ENCODE measurements at regions not wholly inside any gene's neighbourhood (a gene's known extent, or its start where the extent isn't known, plus 50 kb on each side); places are given as distances from the start of the nearest gene placed in this dataset.
A peak's percentile ranks its signal among the peaks of the same experiment; 100 is the strongest.

DNA sequence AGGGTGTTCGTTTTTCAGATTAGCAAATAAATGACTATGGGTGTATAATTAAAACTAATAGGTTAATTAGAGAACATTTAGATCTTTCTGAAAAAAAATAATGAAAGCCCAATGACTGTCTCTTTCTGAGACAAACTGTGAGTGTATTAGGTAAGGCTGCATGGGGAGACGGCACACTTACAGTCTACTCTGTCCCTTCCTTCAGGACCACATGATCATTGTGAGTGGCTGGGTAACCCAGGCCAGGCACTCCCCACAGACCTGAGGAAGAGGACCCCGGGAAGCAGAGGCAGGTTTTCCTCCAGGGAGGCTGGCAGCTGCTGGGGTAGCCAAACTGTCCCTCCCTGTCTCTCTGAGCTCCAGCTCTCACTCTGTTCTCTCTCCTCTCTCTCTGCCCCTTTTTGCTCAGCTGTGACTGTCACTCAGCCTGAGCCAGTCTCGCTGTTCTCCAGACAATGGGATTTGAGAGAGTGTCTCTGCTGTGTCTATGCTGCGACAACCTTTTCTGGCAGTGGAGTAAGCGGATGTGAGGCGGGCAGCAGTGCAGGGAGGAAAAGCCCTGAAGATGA is 83.1 kb upstream of the NCAM1 start:
- DNase-seq, result no peak
- intact Hi-C loops (cut with DNase I), result no loop called here
- H3K27ac ChIP-seq, result no peak overlapping the region
- no peaks in the 10 kb centered on the region for H3K36me3 ChIP-seq
- 41 to 75% methylated on average over 3 to 6 of the region's 7 CpGs for WGBS, 2 donors
- H3K4me1 ChIP-seq, result peaks cover 0 to 17% (median 0%) of the 10 kb centered on the region in 3 donors
- peaks cover 0 to 36% (median 0%) of the 10 kb centered on the region in 4 donors for H3K27me3 ChIP-seq
- no peaks in the 10 kb centered on the region for H3K9me3 ChIP-seq
- no peak for TF ChIP-seq POLR2A (IDR thresholded peaks at IDR 0.05)
- TF ChIP-seq, protein P1, sequence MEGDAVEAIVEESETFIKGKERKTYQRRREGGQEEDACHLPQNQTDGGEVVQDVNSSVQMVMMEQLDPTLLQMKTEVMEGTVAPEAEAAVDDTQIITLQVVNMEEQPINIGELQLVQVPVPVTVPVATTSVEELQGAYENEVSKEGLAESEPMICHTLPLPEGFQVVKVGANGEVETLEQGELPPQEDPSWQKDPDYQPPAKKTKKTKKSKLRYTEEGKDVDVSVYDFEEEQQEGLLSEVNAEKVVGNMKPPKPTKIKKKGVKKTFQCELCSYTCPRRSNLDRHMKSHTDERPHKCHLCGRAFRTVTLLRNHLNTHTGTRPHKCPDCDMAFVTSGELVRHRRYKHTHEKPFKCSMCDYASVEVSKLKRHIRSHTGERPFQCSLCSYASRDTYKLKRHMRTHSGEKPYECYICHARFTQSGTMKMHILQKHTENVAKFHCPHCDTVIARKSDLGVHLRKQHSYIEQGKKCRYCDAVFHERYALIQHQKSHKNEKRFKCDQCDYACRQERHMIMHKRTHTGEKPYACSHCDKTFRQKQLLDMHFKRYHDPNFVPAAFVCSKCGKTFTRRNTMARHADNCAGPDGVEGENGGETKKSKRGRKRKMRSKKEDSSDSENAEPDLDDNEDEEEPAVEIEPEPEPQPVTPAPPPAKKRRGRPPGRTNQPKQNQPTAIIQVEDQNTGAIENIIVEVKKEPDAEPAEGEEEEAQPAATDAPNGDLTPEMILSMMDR (IDR thresholded peaks at IDR 0.05), result no peak
- no peak overlapping the region for H3K4me3 ChIP-seq

DNA sequence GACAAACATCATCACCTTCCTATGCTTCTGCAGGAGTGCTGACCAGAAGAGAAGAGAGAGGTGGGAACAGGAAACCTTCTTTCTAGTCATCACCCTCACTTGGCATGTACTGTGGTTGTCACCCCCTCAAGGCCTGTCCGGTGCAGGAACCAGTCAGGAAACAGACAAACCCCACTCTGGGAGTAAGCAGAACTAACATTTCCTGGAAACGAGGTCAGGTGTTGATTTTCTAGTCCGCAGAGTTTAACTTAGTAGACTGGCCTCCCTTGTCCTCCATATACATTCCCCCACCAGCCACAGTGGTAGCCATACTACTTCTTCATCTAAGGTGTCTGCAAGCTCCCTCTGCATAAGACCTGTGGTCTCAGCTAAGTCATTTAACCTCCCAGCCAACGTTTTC is 80.7 kb upstream of the NCAM1 start:
- TF ChIP-seq POLR2A (IDR thresholded peaks at IDR 0.05), result no peak
- TF ChIP-seq, protein P1 (IDR thresholded peaks at IDR 0.05), result no peak
- peaks cover 0 to 17% (median 0%) of the 10 kb centered on the region in 3 donors for H3K4me1 ChIP-seq
- WGBS, 2 donors, result 34 to 51% methylated on average over 4 of the region's 4 CpGs
- intact Hi-C loops (cut with DNase I), result no loop called here
- DNase-seq, result no peak
- H3K9me3 ChIP-seq, result no peaks in the 10 kb centered on the region
- H3K27me3 ChIP-seq, result peaks cover 0 to 35% (median 0%) of the 10 kb centered on the region in 4 donors
- H3K36me3 ChIP-seq, result no peaks in the 10 kb centered on the region
- H3K4me3 ChIP-seq, result no peak overlapping the region
- H3K27ac ChIP-seq, result no peak overlapping the region

DNA sequence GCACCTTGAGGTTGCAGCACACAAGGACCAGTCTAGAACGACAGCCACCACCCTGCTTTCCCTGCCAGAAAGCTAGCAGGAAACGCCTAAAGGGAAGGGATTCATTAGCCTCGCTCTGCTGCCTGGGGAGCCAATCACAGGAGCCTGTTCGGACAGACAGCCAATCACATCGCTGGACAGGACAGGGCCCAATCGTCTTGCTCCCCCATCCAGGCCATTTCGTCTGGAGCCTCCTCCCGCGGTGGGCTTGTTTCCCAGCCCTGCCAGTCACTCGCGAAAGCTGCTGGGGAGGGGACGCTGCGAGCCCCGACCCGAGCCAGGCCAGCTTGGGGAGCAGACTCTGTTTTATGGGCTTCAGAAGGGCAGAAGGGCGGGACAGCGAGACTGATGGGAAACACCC is 79.8 kb upstream of the NCAM1 start:
- TF ChIP-seq POLR2A (IDR thresholded peaks at IDR 0.05), result no peak
- TF ChIP-seq, protein P1 (IDR thresholded peaks at IDR 0.05), result no peak
- peaks cover 0 to 17% (median 0%) of the 10 kb centered on the region in 3 donors for H3K4me1 ChIP-seq
- H3K4me3 ChIP-seq, result peak overlapping the region in 3 of 4 donors; percentile 13 to 53 (median 18)
- WGBS, 2 donors, result 20 to 30% methylated on average over 1 to 4 of the region's 17 CpGs
- intact Hi-C loops (cut with DNase I), result no loop called here
- no peaks in the 10 kb centered on the region for H3K9me3 ChIP-seq
- no peaks in the 10 kb centered on the region for H3K36me3 ChIP-seq
- no peak overlapping the region for H3K27ac ChIP-seq
- H3K27me3 ChIP-seq, result peaks cover 0 to 29% (median 0%) of the 10 kb centered on the region in 4 donors
- peak; percentile 2 for DNase-seq

DNA sequence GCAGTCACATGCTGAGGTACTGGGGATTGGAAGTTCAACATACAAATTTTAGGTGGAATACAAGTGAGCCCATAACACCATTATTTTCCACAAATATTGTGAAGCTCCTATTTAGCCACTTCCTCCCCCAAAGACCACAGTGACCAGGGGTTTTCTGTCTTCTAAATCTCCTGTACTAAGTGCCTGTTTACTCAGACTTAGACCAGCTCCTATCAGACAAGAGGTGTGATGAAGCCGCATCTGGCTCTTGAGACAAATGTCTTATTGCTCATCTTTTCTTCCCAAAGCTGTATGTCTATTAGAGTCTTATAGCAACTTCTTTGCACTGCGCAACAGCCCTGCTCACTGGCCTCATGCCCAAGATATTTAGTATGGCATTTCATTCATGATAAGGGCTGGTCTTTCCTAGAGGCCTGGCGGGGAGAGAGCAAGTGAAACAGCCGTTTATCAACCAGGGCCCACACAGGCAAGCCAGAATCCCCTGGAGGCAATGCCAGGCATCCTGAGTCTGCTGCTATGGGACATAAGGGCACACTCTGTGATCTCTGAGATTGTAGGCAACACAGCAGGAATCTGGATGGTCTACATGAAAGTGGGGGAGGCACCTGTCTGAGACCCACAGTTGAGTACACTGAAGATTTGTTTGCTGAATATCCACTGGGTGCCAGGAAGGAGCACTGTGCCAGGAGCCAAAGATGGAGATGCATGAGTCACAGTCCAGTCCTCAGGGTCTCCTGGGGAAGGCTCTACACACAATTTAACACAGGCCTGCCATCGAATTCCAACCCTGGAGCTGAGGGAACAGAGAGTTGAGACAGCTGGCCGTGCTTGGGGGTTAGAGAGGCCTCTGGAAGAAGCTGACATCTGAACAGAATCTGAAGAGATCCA is 78.5 kb upstream of the NCAM1 start:
- Histone ChIP-seq H3K27ac (no peak overlapping the region), H3K4me3 (no peak overlapping the region), H3K27me3 (peaks cover 0 to 29% (median 0%) of the 10 kb centered on the region in 4 donors), H3K9me3 (no peaks in the 10 kb centered on the region), H3K36me3 (no peaks in the 10 kb centered on the region), H3K4me1 (peaks cover 0 to 17% (median 0%) of the 10 kb centered on the region in 3 donors)
- intact Hi-C loops (cut with DNase I), result no loop called here
- TF ChIP-seq, protein P1 (IDR thresholded peaks at IDR 0.05), result no peak
- no peak for TF ChIP-seq POLR2A (IDR thresholded peaks at IDR 0.05)
- no peak for DNase-seq
- WGBS, 2 donors, result 71 to 78% methylated on average over 4 to 5 of the region's 6 CpGs
